ENCODE measurements at regions not wholly inside any gene's neighbourhood (a gene's known extent, or its start where the extent isn't known, plus 50 kb on each side); places are given as distances from the start of the nearest gene placed in this dataset.

GRCh38 chr3:110901536-110901935 lies 170.1 kb upstream of the NECTIN3 start:
- no peaks in the 10 kb centered on the region for H3K27me3 ChIP-seq (ENCODE audit: insufficient read depth, low read depth, severe bottlenecking)
- H3K9me3 ChIP-seq (ENCODE audit: severe bottlenecking) = no peaks in the 10 kb centered on the region
- H3K27ac ChIP-seq = no peak overlapping the region
- no peak for DNase-seq
- no peak overlapping the region for H3K4me3 ChIP-seq (ENCODE audit: low read depth, low read length)
- H3K36me3 ChIP-seq = no peaks in the 10 kb centered on the region
- no peak for TF ChIP-seq CTCF (IDR thresholded peaks at IDR 0.05; ENCODE audit: low read depth, low read length)

GRCh38 chr3:110902453-110903085 lies 169.0 kb upstream of the NECTIN3 start:
- Histone ChIP-seq H3K36me3 (no peaks in the 10 kb centered on the region), H3K27ac (no peak overlapping the region), H3K4me3 (ENCODE audit: low read depth, low read length) (no peak overlapping the region), H3K9me3 (ENCODE audit: severe bottlenecking) (no peaks in the 10 kb centered on the region), H3K27me3 (ENCODE audit: insufficient read depth, low read depth, severe bottlenecking) (no peaks in the 10 kb centered on the region)
- no peak for TF ChIP-seq CTCF (IDR thresholded peaks at IDR 0.05; ENCODE audit: low read depth, low read length)
- no peak for DNase-seq

GRCh38 chr3:110903771-110904519 lies 167.7 kb upstream of the NECTIN3 start:
- Histone ChIP-seq H3K36me3 (no peaks in the 10 kb centered on the region), H3K9me3 (ENCODE audit: severe bottlenecking) (no peaks in the 10 kb centered on the region), H3K27me3 (ENCODE audit: insufficient read depth, low read depth, severe bottlenecking) (no peaks in the 10 kb centered on the region), H3K27ac (no peak overlapping the region), H3K4me3 (ENCODE audit: low read depth, low read length) (no peak overlapping the region)
- DNase-seq = no peak
- TF ChIP-seq CTCF (IDR thresholded peaks at IDR 0.05; ENCODE audit: low read depth, low read length) = no peak

GRCh38 chr3:110904520-110904890 lies 167.1 kb upstream of the NECTIN3 start:
- DNase-seq = no peak
- no peak overlapping the region for H3K27ac ChIP-seq

GRCh38 chr3:110905121-110905520 lies 166.5 kb upstream of the NECTIN3 start:
- no peaks in the 10 kb centered on the region for H3K36me3 ChIP-seq
- H3K9me3 ChIP-seq (ENCODE audit: severe bottlenecking) = no peaks in the 10 kb centered on the region
- no peak overlapping the region for H3K4me3 ChIP-seq (ENCODE audit: low read depth, low read length)
- no peak for TF ChIP-seq CTCF (IDR thresholded peaks at IDR 0.05; ENCODE audit: low read depth, low read length)
- no peak for DNase-seq
- no peak overlapping the region for H3K27ac ChIP-seq
- H3K27me3 ChIP-seq (ENCODE audit: insufficient read depth, low read depth, severe bottlenecking) = no peaks in the 10 kb centered on the region

More at GRCh38 chr3:110904520-110904890, 167.1 kb upstream of the NECTIN3 start:
- TF ChIP-seq CTCF (IDR thresholded peaks at IDR 0.05; ENCODE audit: low read depth, low read length) = no peak
- Histone ChIP-seq H3K9me3 (ENCODE audit: severe bottlenecking) (no peaks in the 10 kb centered on the region), H3K27me3 (ENCODE audit: insufficient read depth, low read depth, severe bottlenecking) (no peaks in the 10 kb centered on the region), H3K4me3 (ENCODE audit: low read depth, low read length) (no peak overlapping the region), H3K36me3 (no peaks in the 10 kb centered on the region)

Measured in WERI-Rb-1 (cell line).